Erythroblast (primary cell): ENCODE measurements at regions not wholly inside any gene's neighbourhood (a gene's known extent, or its start where the extent isn't known, plus 50 kb on each side); places are given as distances from the start of the nearest gene placed in this dataset.
"Not testable (repeated sequence)": the region's sequence is repeated elsewhere in the genome, so short reads cannot be mapped to it uniquely, and the experiment has no call there.

ENCODE experiments used
- DNase-seq, 2 experiments: peaks; one replicate each; lab custom pipeline; 2025; lab: John Stamatoyannopoulos, UW
- GATA1 ChIP-seq: IDR thresholded peaks from 2 replicates; pipeline ENCODE4 v1.6.1; 2011; ENCODE audit warnings: low read depth, mild to moderate bottlenecking, control low read depth, low read length, moderate library complexity
- POLR2A ChIP-seq: IDR thresholded peaks from 2 replicates; pipeline ENCODE4 v1.6.1; 2011; ENCODE audit warnings: mild to moderate bottlenecking, low read length

DNA sequence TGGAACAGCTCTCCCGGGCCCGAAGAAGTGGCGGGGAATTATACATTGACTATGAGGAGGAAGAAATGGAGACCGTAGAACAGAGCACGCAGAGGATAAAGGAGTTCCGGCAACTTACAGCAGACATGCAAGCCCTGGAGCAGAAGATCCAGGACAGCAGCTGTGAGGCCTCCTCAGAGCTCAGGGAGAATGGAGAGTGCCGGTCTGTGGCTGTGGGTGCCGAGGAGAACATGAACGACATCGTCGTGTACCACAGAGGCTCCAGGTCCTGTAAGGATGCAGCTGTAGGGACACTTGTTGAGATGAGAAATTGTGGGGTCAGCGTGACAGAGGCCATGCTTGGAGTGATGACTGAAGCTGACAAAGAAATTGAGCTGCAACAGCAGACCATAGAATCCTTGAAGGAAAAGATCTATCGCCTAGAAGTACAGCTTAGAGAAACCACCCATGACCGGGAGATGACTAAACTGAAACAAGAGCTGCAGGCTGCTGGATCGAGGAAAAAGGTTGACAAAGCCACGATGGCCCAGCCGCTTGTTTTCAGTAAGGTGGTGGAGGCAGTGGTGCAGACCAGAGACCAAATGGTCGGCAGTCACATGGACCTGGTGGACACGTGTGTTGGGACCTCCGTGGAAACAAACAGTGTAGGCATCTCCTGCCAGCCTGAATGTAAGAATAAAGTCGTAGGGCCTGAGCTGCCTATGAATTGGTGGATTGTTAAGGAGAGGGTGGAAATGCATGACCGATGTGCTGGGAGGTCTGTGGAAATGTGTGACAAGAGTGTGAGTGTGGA, 129.5 kb upstream of the DMRT1 start:
- no peak for DNase-seq
- TF ChIP-seq POLR2A = no peak

GRCh38 chr9:712643-713042, 128.9 kb upstream of the DMRT1 start:
- no peak for DNase-seq

DNA sequence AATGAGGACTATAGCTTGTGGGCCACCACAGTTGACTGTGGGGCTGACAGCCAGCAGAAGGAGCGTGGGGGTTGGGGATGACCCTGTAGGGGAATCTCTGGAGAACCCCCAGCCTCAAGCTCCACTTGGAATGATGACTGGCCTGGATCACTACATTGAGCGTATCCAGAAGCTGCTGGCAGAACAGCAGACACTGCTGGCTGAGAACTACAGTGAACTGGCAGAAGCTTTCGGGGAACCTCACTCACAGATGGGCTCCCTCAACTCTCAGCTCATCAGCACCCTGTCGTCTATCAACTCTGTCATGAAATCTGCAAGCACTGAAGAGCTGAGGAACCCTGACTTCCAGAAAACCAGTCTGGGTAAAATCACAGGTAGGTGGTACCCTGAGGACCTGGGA, 128.4 kb upstream of the DMRT1 start:
- DNase-seq = no peak
- TF ChIP-seq GATA1 (no peak), POLR2A (no peak)

More at GRCh38 chr9:712643-713042, 128.9 kb upstream of the DMRT1 start:
- TF ChIP-seq GATA1 = no peak
- TF ChIP-seq POLR2A = no peak

- TF ChIP-seq GATA1 (no peak), POLR2A (no peak)
These were observed 126.8 kb upstream of the DMRT1 start for GRCh38 chr9:714675-715074.

DNA sequence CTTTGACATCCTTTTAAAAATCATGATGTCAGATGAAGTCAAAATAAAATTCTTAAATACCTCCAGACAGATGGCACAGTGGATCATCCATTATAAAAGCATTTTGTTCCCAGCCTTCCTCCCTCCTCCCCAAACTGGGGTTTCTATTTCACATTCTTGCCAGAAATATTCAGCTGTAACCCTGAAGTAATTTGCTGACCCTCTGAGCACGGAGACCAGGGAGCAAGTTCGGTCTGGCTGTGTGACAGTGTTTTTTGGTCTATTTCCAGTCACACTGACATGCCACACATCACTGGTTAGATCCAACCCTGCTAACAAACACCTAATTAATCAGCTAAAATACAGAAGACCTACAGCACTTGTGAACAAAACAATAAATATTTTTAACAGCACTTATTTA, 126.2 kb upstream of the DMRT1 start:
- DNase-seq = no peak
- TF ChIP-seq GATA1 (no peak), POLR2A (no peak)

More at GRCh38 chr9:714675-715074, 126.8 kb upstream of the DMRT1 start:
- no peak for DNase-seq

GRCh38 chr9:715743-716400, 125.6 kb upstream of the DMRT1 start:
- no peak for DNase-seq
- no peak for TF ChIP-seq GATA1
- TF ChIP-seq POLR2A = no peak

GRCh38 chr9:717722-718121, 123.8 kb upstream of the DMRT1 start:
- TF ChIP-seq GATA1 (no peak), POLR2A (no peak)
- no peak for DNase-seq

DNA sequence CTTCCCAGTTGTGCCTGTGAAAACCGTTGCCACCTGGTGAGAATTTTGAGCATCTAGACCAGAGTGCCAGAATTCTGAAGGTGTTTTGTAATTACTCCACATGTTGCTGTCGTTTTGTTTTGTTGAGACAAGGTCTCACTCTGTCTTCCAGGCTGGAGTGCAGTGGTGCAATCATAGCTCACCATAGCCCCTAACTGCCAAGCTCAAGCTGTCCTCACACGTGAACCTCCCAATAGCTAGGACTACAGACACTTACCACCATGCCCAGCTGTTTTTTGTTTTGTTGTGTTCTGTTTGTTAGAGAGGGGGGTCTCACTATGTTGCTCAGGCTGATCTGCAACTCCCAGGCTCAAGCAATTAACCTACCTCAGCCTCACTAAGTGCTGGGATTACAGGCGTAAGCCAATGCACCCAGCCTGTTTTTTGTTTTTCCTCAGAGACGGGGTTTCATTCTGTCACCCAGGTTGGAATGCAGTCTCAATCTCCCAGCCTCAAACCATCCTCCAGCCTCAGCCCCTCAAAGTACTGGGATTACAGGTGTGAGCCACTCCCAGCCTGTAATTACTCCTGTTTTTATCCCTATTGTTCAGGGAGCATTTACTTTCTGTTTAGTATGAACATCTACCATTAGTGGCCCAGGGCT, 121.1 kb upstream of the DMRT1 start:
- no peak for DNase-seq
- TF ChIP-seq POLR2A (no peak), GATA1 (no peak)

DNA sequence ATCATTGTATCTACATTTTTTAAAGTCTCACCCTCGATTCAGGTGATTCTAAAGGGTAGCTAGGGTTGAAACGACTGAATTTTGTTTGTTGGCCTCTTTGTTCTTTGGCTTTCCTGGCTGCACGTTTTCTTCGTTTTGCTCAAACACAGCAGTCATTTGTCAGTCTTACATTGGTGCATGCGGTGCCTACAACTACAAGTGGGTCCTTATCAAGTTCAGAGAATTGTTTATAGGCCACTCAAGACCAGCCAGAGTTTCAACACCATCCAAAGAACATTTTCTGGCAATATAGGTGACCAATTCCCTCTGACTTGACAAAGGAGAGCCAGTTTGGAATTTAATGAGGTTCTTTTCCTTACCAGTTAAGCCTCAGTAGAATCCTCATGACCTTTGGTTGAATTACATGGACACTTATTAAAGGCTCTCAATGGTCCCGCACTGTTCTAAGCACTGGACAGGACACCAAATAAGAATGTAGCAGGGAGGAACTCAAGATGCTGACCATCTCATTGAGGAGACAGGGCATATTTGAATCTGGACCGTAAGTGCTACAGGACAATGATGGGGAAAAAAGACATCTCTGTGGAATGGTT, 119.0 kb upstream of the DMRT1 start:
- TF ChIP-seq POLR2A (no peak), GATA1 (no peak)
- DNase-seq = no peak

- DNase-seq = not testable (repeated sequence)
These were observed 117.0 kb upstream of the DMRT1 start for GRCh38 chr9:724461-724860.

DNA sequence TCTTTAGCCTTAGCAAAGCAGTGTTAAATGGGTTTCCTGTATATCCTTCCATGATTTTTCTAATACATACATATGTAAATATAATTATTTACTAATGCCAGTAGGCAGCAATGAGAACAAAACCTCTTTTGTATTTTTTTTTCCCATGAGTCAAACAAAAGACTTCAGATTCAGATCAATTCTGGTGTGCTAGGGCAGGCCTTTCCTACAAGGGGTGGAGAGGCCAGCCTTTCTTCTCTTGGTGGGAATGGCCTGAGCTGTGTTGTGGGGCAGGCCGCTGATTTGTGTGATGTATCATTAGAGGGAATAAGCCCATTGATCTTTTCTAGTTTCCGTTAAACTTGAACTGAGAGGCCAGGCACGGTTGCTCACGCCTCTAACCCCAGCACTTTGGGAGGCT, 115.5 kb upstream of the DMRT1 start:
- no peak for TF ChIP-seq POLR2A
- TF ChIP-seq GATA1 = no peak
- DNase-seq = no peak

DNA sequence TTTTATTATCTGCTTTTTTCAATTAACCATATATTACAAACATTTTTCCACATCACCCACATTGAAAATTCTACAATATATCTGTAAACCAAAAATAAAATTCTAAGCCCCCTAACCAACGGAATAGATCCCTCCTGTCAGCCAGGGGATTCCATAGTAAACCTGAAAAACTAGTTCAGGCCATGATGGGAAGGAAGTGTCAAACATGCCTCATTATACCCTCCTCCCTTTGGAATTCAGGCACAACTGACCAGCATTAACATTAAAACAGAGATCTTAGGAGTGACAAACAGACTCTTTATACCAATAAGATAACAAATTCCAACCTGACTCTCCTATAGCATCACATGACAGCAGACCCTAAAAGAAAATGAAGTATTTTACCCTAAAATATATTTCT, 113.7 kb upstream of the DMRT1 start:
- TF ChIP-seq GATA1 (no peak), POLR2A (no peak)
- no peak for DNase-seq

DNA sequence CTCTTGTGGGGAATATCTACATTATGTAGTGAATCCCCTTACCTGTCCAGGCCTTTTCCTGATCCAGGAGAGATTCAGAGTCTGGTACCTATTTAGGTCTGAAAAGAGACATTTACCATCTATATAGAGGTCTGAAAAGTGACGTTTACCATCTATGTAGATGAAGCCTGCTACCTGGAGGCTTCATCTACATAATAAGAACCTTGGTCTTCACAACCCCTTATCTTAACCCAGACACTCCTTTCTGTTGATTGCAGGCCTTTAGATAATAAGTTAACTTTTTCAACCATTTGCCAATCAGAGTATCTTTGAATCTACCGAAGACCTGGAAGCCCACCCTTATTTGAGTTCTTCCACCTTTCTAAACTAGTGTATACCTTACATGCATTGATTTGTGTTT, 113.0 kb upstream of the DMRT1 start:
- no peak for DNase-seq
- TF ChIP-seq POLR2A (no peak), GATA1 (no peak)

DNA sequence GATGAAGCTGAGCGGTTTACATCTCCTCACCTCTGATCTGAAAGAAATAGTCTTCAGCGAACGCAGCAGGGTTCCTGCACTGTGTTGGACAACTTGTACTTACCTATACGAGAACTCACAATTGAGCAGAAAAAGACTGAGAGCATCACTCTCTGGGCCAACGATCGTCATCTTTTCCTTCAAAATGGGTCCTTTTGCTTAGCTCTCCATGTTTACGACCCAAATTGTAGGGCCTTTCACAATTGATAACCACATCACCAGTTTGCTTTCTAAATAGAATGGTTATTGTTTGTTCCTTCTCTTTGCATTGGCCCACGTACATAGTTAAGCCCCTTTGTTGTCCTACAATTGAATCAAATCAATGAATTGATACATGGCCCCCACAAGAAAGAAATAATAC, 110.0 kb upstream of the DMRT1 start:
- no peak for TF ChIP-seq POLR2A
- TF ChIP-seq GATA1 = no peak
- DNase-seq = no peak
